MCF 10A (cell line): ENCODE measurements at regions not wholly inside any gene's neighbourhood (a gene's known extent, or its start where the extent isn't known, plus 50 kb on each side); places are given as distances from the start of the nearest gene placed in this dataset.
"Not testable (repeated sequence)": the region's sequence is repeated elsewhere in the genome, so short reads cannot be mapped to it uniquely, and the experiment has no call there.

Experiments
- BruUV-seq: library from RNA; stranded (reverse); fragments of 400-500 nt; replicated peaks from 2 replicates; lab custom pipeline; 2021; lab: Mats Ljungman, UMichigan
- CTCF ChIA-PET: fragments of 300-600 bp; sonication (Branson Sonifier 250); formaldehyde crosslinking; extraction: SDS; loops from one replicate; lab custom pipeline; 2021; ENCODE audit warnings: antibody characterized with exemption, inconsistent platforms; lab: Yijun Ruan, JAX
- POLR2A ChIA-PET: fragments of 300-600, 350-650 bp; sonication (Branson Sonifier 250); formaldehyde crosslinking; extraction: SDS; loops from one replicate; lab custom pipeline; 2020; ENCODE audit warnings: antibody characterized with exemption, inconsistent platforms; lab: Yijun Ruan, JAX
- DNase-seq: peaks from one replicate; pipeline ENCODE4 v3.0.0-alpha.2; 2018; ENCODE audit not compliant: unreplicated experiment
- H3K27ac Mint-ChIP-seq: one replicate; pipeline ENCODE4 v1.8.0; 2022; ENCODE audit warnings: mild to moderate bottlenecking, low read depth, mixed read lengths; ENCODE audit not compliant: unreplicated experiment
- H3K27me3 Mint-ChIP-seq: one replicate; pipeline ENCODE4 v1.8.0; 2022; ENCODE audit warnings: mixed read lengths; ENCODE audit not compliant: insufficient read depth, unreplicated experiment
- H3K36me3 Mint-ChIP-seq: one replicate; pipeline ENCODE4 v1.8.0; 2022; ENCODE audit warnings: mild to moderate bottlenecking, moderate library complexity, mixed read lengths; ENCODE audit not compliant: insufficient read depth, unreplicated experiment
- H3K4me1 Mint-ChIP-seq: one replicate; pipeline ENCODE4 v1.8.0; 2022; ENCODE audit warnings: mixed read lengths; ENCODE audit not compliant: insufficient read depth, unreplicated experiment
- H3K4me3 Mint-ChIP-seq: one replicate; pipeline ENCODE4 v1.8.0; 2022; ENCODE audit warnings: mild to moderate bottlenecking, moderate library complexity, mixed read lengths; ENCODE audit not compliant: unreplicated experiment
- H3K9me3 Mint-ChIP-seq: one replicate; pipeline ENCODE4 v1.8.0; 2022; ENCODE audit warnings: mixed read lengths; ENCODE audit not compliant: unreplicated experiment
- CTCF ChIP-seq: fragments of 200-600 bp; IDR thresholded peaks from one replicate; pipeline ENCODE4 v1.8.0; 2022; ENCODE audit warnings: antibody characterized with exemption, mild to moderate bottlenecking; ENCODE audit not compliant: unreplicated experiment
- intact Hi-C: fragments of 100-400 bp; cut with micrococcal nuclease; formaldehyde crosslinking; loops from 2 replicates; pipeline ENCODE4 v1.14.1; 2022

GRCh38 chr6:144372116-144372515, 87.0 kb downstream of the UTRN start:
- intact Hi-C loops: no loop called here
- BruUV-seq: no TSS peak
- peaks cover 6% of the 10 kb centered on the region for H3K36me3 Mint-ChIP-seq
- H3K27ac Mint-ChIP-seq: no peak overlapping the region
- H3K27me3 Mint-ChIP-seq: no peaks in the 10 kb centered on the region
- H3K4me3 Mint-ChIP-seq: no peak overlapping the region
- CTCF ChIA-PET: no interaction called here
- DNase-seq: no peak
- no peak for TF ChIP-seq CTCF
- no peaks in the 10 kb centered on the region for H3K9me3 Mint-ChIP-seq
- H3K4me1 Mint-ChIP-seq: peaks cover 6% of the 10 kb centered on the region
- POLR2A ChIA-PET: no interaction called here

- no peak overlapping the region for H3K4me3 Mint-ChIP-seq
- no peak for DNase-seq
- peaks cover 12% of the 10 kb centered on the region for H3K4me1 Mint-ChIP-seq
- no peaks in the 10 kb centered on the region for H3K9me3 Mint-ChIP-seq
- intact Hi-C loops: no loop called here
- no TSS peak for BruUV-seq
- POLR2A ChIA-PET: interaction anchor here (1.6 kb wide), 1 partner anchor 27 kb away, joined by 3 read pairs; no protein-coding TSS in a partner anchor
- H3K27ac Mint-ChIP-seq: no peak overlapping the region
- TF ChIP-seq CTCF: no peak
- peaks cover 6% of the 10 kb centered on the region for H3K36me3 Mint-ChIP-seq
- no peaks in the 10 kb centered on the region for H3K27me3 Mint-ChIP-seq
- CTCF ChIA-PET: no interaction called here
Observed at GRCh38 chr6:144372611-144373594, 87.8 kb downstream of the UTRN start.

- peaks cover 24% of the 10 kb centered on the region for H3K4me1 Mint-ChIP-seq
- DNase-seq, H3K9me3 Mint-ChIP-seq, intact Hi-C loops, H3K27me3 Mint-ChIP-seq, BruUV-seq, H3K36me3 Mint-ChIP-seq, POLR2A ChIA-PET, H3K27ac Mint-ChIP-seq, H3K4me3 Mint-ChIP-seq: not testable (repeated sequence)
- CTCF ChIA-PET: interaction anchor here (0.6 to 0.8 kb wide), 2 partner anchors 42 to 610 kb away, joined by 3 read pairs; no protein-coding TSS in a partner anchor
Observed at GRCh38 chr6:144374525-144374924, 89.4 kb downstream of the UTRN start.

GRCh38 chr6:144377586-144378210, 92.6 kb downstream of the UTRN start:
- no peak overlapping the region for H3K4me3 Mint-ChIP-seq
- POLR2A ChIA-PET: no interaction called here
- peak; percentile 14 for DNase-seq
- H3K27me3 Mint-ChIP-seq: no peaks in the 10 kb centered on the region
- no TSS peak for BruUV-seq
- intact Hi-C loops: no loop called here
- H3K27ac Mint-ChIP-seq: no peak overlapping the region
- no peaks in the 10 kb centered on the region for H3K36me3 Mint-ChIP-seq
- peaks cover 28% of the 10 kb centered on the region for H3K4me1 Mint-ChIP-seq
- H3K9me3 Mint-ChIP-seq: peaks cover 7% of the 10 kb centered on the region
- no peak for TF ChIP-seq CTCF
- CTCF ChIA-PET: no interaction called here
